ENCODE measurements at regions not wholly inside any gene's neighbourhood (a gene's known extent, or its start where the extent isn't known, plus 50 kb on each side); places are given as distances from the start of the nearest gene placed in this dataset.

- TF ChIP-seq POLR2A (IDR thresholded peaks at IDR 0.05): no peak
- no peak for TF ChIP-seq CTCF (IDR thresholded peaks at IDR 0.05)
These were observed 127.7 kb upstream of the ADAMTS18 start for GRCh38 chr16:77562497-77562896.
